ENCODE measurements at regions not wholly inside any gene's neighbourhood (a gene's known extent, or its start where the extent isn't known, plus 50 kb on each side); places are given as distances from the start of the nearest gene placed in this dataset.
"Not testable (repeated sequence)": the region's sequence is repeated elsewhere in the genome, so short reads cannot be mapped to it uniquely, and the experiment has no call there.

DNA sequence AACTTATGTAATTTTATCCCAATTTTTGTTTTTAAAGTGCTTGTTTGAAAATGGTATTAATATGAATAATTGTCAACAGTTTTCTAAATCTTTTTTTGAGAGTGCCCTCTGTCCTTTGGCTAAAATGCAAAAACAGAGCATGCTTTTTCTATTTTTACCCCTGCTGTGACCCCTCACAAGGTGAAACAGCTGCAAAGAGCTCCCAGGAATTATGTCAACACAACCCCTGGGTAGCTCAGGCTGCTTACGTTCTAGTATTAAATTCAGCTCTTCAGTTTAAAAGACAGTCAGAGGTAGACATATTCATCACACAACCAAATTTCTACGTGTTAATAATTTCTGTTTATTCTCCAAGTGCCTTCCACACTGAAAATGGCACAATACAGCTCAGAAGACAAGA, 367.5 kb downstream of the PRDM5 start:
- ChIA-PET CTCF (no interaction called here), POLR2A (ENCODE audit: unreplicated experiment) (no interaction called here)
- Histone ChIP-seq H3K9me2 (ENCODE audit: insufficient read depth) (no peaks in the 10 kb centered on the region), H3K4me3 (no peak overlapping the region), H4K20me1 (ENCODE audit: insufficient read depth) (no peaks in the 10 kb centered on the region), H3K36me3 (ENCODE audit: low read depth) (no peaks in the 10 kb centered on the region), H2AFZ (no peak overlapping the region), H3K9me3 (ENCODE audit: insufficient read depth, low read depth) (peaks cover 5% of the 10 kb centered on the region; the same call in 1 of the 2 replicates), H3K4me2 (no peak overlapping the region), H3F3A (ENCODE audit: insufficient read depth, low read depth) (no peaks in the 10 kb centered on the region), H3K27me3 (ENCODE audit: insufficient read depth, low read depth) (no peaks in the 10 kb centered on the region), H3K79me2 (ENCODE audit: low read depth) (no peaks in the 10 kb centered on the region), H3K27ac (no peak overlapping the region), H3K4me1 (replicated peaks; ENCODE audit: insufficient read depth) (no peaks in the 10 kb centered on the region)
- intact Hi-C loops (cut with micrococcal nuclease; ENCODE audit: unreplicated experiment) = no loop called here
- no peak for TF ChIP-seq EZH2 (IDR thresholded peaks at IDR 0.05; ENCODE audit: low read depth)
- TF ChIP-seq, protein P1, sequence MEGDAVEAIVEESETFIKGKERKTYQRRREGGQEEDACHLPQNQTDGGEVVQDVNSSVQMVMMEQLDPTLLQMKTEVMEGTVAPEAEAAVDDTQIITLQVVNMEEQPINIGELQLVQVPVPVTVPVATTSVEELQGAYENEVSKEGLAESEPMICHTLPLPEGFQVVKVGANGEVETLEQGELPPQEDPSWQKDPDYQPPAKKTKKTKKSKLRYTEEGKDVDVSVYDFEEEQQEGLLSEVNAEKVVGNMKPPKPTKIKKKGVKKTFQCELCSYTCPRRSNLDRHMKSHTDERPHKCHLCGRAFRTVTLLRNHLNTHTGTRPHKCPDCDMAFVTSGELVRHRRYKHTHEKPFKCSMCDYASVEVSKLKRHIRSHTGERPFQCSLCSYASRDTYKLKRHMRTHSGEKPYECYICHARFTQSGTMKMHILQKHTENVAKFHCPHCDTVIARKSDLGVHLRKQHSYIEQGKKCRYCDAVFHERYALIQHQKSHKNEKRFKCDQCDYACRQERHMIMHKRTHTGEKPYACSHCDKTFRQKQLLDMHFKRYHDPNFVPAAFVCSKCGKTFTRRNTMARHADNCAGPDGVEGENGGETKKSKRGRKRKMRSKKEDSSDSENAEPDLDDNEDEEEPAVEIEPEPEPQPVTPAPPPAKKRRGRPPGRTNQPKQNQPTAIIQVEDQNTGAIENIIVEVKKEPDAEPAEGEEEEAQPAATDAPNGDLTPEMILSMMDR (conservative IDR thresholded peaks at IDR 0.05) = no peak
- DNase-seq = no peak
- BruUV-seq (replicated peaks) = no TSS peak

GRCh38 chr4:120554086-120554485, 368.4 kb downstream of the PRDM5 start:
- no peak overlapping the region for H3K27ac ChIP-seq
- CTCF ChIA-PET = no interaction called here
- DNase-seq = no peak
- no peaks in the 10 kb centered on the region for H4K20me1 ChIP-seq (ENCODE audit: insufficient read depth)
- H3K36me3 ChIP-seq (ENCODE audit: low read depth) = no peaks in the 10 kb centered on the region
- intact Hi-C loops (cut with micrococcal nuclease; ENCODE audit: unreplicated experiment) = no loop called here
- no peaks in the 10 kb centered on the region for H3K27me3 ChIP-seq (ENCODE audit: insufficient read depth, low read depth)
- no TSS peak for BruUV-seq (replicated peaks)
- no peaks in the 10 kb centered on the region for H3K79me2 ChIP-seq (ENCODE audit: low read depth)
- H3K4me1 ChIP-seq (replicated peaks; ENCODE audit: insufficient read depth) = no peaks in the 10 kb centered on the region
- TF ChIP-seq EZH2 (IDR thresholded peaks at IDR 0.05; ENCODE audit: low read depth) = no peak
- TF ChIP-seq, protein P1 (conservative IDR thresholded peaks at IDR 0.05) = no peak
- H3K9me3 ChIP-seq (ENCODE audit: insufficient read depth, low read depth) = peaks cover 5% of the 10 kb centered on the region; the same call in 1 of the 2 replicates
- H3K4me2 ChIP-seq = no peak overlapping the region
- POLR2A ChIA-PET (ENCODE audit: unreplicated experiment) = no interaction called here
- no peaks in the 10 kb centered on the region for H3K9me2 ChIP-seq (ENCODE audit: insufficient read depth)
- H3F3A ChIP-seq (ENCODE audit: insufficient read depth, low read depth) = no peaks in the 10 kb centered on the region
- H2AFZ ChIP-seq = no peak overlapping the region
- H3K4me3 ChIP-seq = no peak overlapping the region

DNA sequence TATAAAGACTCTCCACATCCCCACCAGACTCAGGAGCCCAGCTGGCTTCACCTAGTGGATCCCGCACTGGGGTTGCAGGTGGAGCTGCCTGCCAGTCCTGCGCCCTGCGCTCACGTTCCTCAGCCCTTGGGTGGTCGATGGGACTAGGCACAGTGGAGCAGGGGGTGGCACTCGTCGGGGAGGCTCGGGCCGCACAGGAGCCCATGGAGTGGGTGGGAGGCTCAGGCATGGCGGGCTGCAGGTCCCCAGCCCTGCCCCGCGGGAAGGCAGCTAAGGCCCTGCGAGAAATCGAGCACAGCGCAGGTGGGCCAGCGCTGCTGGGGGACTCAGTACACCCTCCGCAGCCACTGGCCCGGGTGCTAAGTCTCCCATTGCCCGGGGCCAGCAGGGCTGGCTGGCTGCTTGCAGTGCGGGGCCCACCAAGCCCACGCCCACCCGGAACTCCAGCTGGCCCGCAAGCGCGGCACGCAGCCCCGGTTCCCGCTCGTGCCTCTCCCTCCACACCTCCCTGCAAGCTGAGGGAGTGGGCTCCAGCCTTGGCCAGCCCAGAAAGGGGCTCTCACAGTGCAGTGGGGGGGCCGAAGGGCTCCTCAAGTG, 371.8 kb downstream of the PRDM5 start:
- intact Hi-C loops (cut with micrococcal nuclease; ENCODE audit: unreplicated experiment); POLR2A ChIA-PET (ENCODE audit: unreplicated experiment); H3K4me2 ChIP-seq; H3K9me2 ChIP-seq (ENCODE audit: insufficient read depth); H3F3A ChIP-seq (ENCODE audit: insufficient read depth, low read depth); BruUV-seq (replicated peaks); H3K9me3 ChIP-seq (ENCODE audit: insufficient read depth, low read depth); H3K27ac ChIP-seq; H3K27me3 ChIP-seq (ENCODE audit: insufficient read depth, low read depth); H3K4me1 ChIP-seq (replicated peaks; ENCODE audit: insufficient read depth); H3K36me3 ChIP-seq (ENCODE audit: low read depth); H3K79me2 ChIP-seq (ENCODE audit: low read depth); H4K20me1 ChIP-seq (ENCODE audit: insufficient read depth); DNase-seq; H3K4me3 ChIP-seq; H2AFZ ChIP-seq; CTCF ChIA-PET: not testable (repeated sequence)

DNA sequence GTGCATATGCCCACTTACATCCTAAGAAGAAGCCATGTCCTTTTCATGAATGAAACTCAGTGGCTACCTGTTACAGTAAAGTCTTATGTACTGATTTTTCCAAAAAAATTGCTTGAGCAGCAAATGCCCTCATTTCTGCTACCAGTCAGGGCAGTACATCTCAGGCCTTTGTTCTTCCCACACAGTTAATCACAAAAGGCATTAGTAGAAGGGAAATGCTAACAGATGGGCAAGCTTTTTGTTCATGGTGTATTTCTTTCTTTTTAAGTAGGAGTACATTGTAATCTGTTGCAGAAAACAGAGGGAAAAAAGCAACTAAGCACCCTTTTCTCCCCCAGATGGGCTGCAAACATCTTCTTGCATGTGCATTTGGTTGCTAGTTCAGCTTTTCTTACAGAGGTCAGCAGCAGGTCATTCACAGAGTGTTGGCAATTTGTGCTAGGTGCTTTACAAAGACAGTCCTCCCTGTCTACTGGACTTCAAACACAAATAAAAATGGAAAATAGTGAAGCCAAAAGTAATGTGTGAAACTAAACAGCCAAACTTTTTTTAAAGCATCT, 373.4 kb downstream of the PRDM5 start:
- no peaks in the 10 kb centered on the region for H3K27me3 ChIP-seq (ENCODE audit: insufficient read depth, low read depth)
- H3F3A ChIP-seq (ENCODE audit: insufficient read depth, low read depth) = no peaks in the 10 kb centered on the region
- no peak for DNase-seq
- POLR2A ChIA-PET (ENCODE audit: unreplicated experiment) = no interaction called here
- H3K27ac ChIP-seq = no peak overlapping the region
- TF ChIP-seq EZH2 (IDR thresholded peaks at IDR 0.05; ENCODE audit: low read depth) = no peak
- TF ChIP-seq, protein P1 (conservative IDR thresholded peaks at IDR 0.05) = no peak
- CTCF ChIA-PET = no interaction called here
- no peaks in the 10 kb centered on the region for H3K36me3 ChIP-seq (ENCODE audit: low read depth)
- intact Hi-C loops (cut with micrococcal nuclease; ENCODE audit: unreplicated experiment) = no loop called here
- no peaks in the 10 kb centered on the region for H3K79me2 ChIP-seq (ENCODE audit: low read depth)
- H3K9me3 ChIP-seq (ENCODE audit: insufficient read depth, low read depth) = no peaks in the 10 kb centered on the region
- no peaks in the 10 kb centered on the region for H3K9me2 ChIP-seq (ENCODE audit: insufficient read depth)
- no peak overlapping the region for H2AFZ ChIP-seq
- H3K4me2 ChIP-seq = no peak overlapping the region
- no peak overlapping the region for H3K4me3 ChIP-seq
- no TSS peak for BruUV-seq (replicated peaks)
- no peaks in the 10 kb centered on the region for H3K4me1 ChIP-seq (replicated peaks; ENCODE audit: insufficient read depth)
- no peaks in the 10 kb centered on the region for H4K20me1 ChIP-seq (ENCODE audit: insufficient read depth)
